Duodenal mucosa (tissue), 2 donors: ENCODE measurements at regions not wholly inside any gene's neighbourhood (a gene's known extent, or its start where the extent isn't known, plus 50 kb on each side); places are given as distances from the start of the nearest gene placed in this dataset.
"Not testable (repeated sequence)": the region's sequence is repeated elsewhere in the genome, so short reads cannot be mapped to it uniquely, and the experiment has no call there.

Experiments used
- H3K27ac ChIP-seq: one replicate; pipeline ENCODE4 v1.7.0; 2013; ENCODE audit warnings: low read depth, low read length
- H3K27me3 ChIP-seq, 2 donors: one replicate each; pipeline ENCODE4 v1.7.0; 2013; ENCODE audit warnings: low read length in 2 of 2, control low read depth in 1 of 2; ENCODE audit not compliant: insufficient read depth in 2 of 2, control insufficient read depth in 1 of 2
- H3K36me3 ChIP-seq, 2 donors: one replicate each; pipeline ENCODE4 v1.7.0; 2013; ENCODE audit warnings: low read length in 2 of 2, control low read depth in 1 of 2; ENCODE audit not compliant: insufficient read depth in 2 of 2, control insufficient read depth in 1 of 2
- H3K4me1 ChIP-seq, 2 donors: one replicate each; pipeline ENCODE4 v1.7.0; 2013; ENCODE audit warnings: low read length in 2 of 2, control low read depth in 1 of 2; ENCODE audit not compliant: insufficient read depth in 2 of 2, control insufficient read depth in 1 of 2
- H3K4me3 ChIP-seq, 2 donors: one replicate each; pipeline ENCODE4 v1.7.0; 2013; ENCODE audit warnings: low read length in 2 of 2, low read depth in 1 of 2
- H3K9ac ChIP-seq, 2 donors: one replicate each; pipeline ENCODE4 v1.7.0; 2013; ENCODE audit warnings: low read length in 2 of 2, low read depth in 1 of 2
- H3K9me3 ChIP-seq, 2 donors: one replicate each; pipeline ENCODE4 v1.7.0; 2013; ENCODE audit warnings: low read length in 2 of 2, control low read depth in 1 of 2; ENCODE audit not compliant: control insufficient read depth in 1 of 2

GRCh38 chr5:92548346-92548745 is 1032.7 kb downstream of the NR2F1-AS1 start:
- Histone ChIP-seq H3K9me3 (no peaks in the 10 kb centered on the region), H3K27ac (no peak overlapping the region), H3K27me3 (no peaks in the 10 kb centered on the region), H3K4me3 (no peak overlapping the region), H3K9ac (no peak overlapping the region), H3K4me1 (no peaks in the 10 kb centered on the region), H3K36me3 (no peaks in the 10 kb centered on the region)

GRCh38 chr5:92544596-92544995 is 1036.4 kb downstream of the NR2F1-AS1 start:
- no peaks in the 10 kb centered on the region for H3K4me1 ChIP-seq
- no peaks in the 10 kb centered on the region for H3K27me3 ChIP-seq
- H3K27ac ChIP-seq: no peak overlapping the region
- no peak overlapping the region for H3K4me3 ChIP-seq
- H3K36me3 ChIP-seq: no peaks in the 10 kb centered on the region
- no peak overlapping the region for H3K9ac ChIP-seq
- H3K9me3 ChIP-seq: no peaks in the 10 kb centered on the region

- H3K36me3 ChIP-seq: no peaks in the 10 kb centered on the region
- H3K9me3 ChIP-seq: no peaks in the 10 kb centered on the region
- H3K9ac ChIP-seq: no peak overlapping the region
- no peak overlapping the region for H3K4me3 ChIP-seq
- H3K27ac ChIP-seq: no peak overlapping the region
- H3K4me1 ChIP-seq: no peaks in the 10 kb centered on the region
- H3K27me3 ChIP-seq: no peaks in the 10 kb centered on the region
Observed at GRCh38 chr5:92544036-92544435, 1037.0 kb downstream of the NR2F1-AS1 start.

- Histone ChIP-seq H3K9me3 (no peaks in the 10 kb centered on the region), H3K36me3 (no peaks in the 10 kb centered on the region), H3K4me3 (no peak overlapping the region), H3K4me1 (no peaks in the 10 kb centered on the region), H3K27ac (no peak overlapping the region), H3K27me3 (no peaks in the 10 kb centered on the region), H3K9ac (no peak overlapping the region)
Observed at GRCh38 chr5:92543201-92543600, 1037.8 kb downstream of the NR2F1-AS1 start.

GRCh38 chr5:92542017-92542416 is 1039.0 kb downstream of the NR2F1-AS1 start:
- H3K27me3 ChIP-seq, H3K9me3 ChIP-seq, H3K36me3 ChIP-seq, H3K27ac ChIP-seq, H3K9ac ChIP-seq, H3K4me3 ChIP-seq, H3K4me1 ChIP-seq: not testable (repeated sequence)

GRCh38 chr5:92527311-92528078 is 1053.5 kb downstream of the NR2F1-AS1 start:
- H3K27me3 ChIP-seq: no peaks in the 10 kb centered on the region
- no peak overlapping the region for H3K9ac ChIP-seq
- no peak overlapping the region for H3K27ac ChIP-seq
- no peaks in the 10 kb centered on the region for H3K9me3 ChIP-seq
- no peaks in the 10 kb centered on the region for H3K4me1 ChIP-seq
- H3K4me3 ChIP-seq: no peak overlapping the region
- no peaks in the 10 kb centered on the region for H3K36me3 ChIP-seq

- Histone ChIP-seq H3K9ac (no peak overlapping the region), H3K4me3 (no peak overlapping the region), H3K27ac (no peak overlapping the region), H3K9me3 (no peaks in the 10 kb centered on the region), H3K27me3 (no peaks in the 10 kb centered on the region), H3K36me3 (no peaks in the 10 kb centered on the region), H3K4me1 (no peaks in the 10 kb centered on the region)
Observed at GRCh38 chr5:92525131-92525530, 1055.9 kb downstream of the NR2F1-AS1 start.

- Histone ChIP-seq H3K9me3 (no peaks in the 10 kb centered on the region), H3K27ac (no peak overlapping the region), H3K4me1 (no peaks in the 10 kb centered on the region), H3K9ac (no peak overlapping the region), H3K36me3 (no peaks in the 10 kb centered on the region), H3K4me3 (no peak overlapping the region), H3K27me3 (no peaks in the 10 kb centered on the region)
Observed at GRCh38 chr5:92519811-92520632, 1061.0 kb downstream of the NR2F1-AS1 start.

- no peak overlapping the region for H3K27ac ChIP-seq
- H3K4me3 ChIP-seq: no peak overlapping the region
- no peaks in the 10 kb centered on the region for H3K27me3 ChIP-seq
- H3K4me1 ChIP-seq: no peaks in the 10 kb centered on the region
- no peak overlapping the region for H3K9ac ChIP-seq
- H3K9me3 ChIP-seq: no peaks in the 10 kb centered on the region
- no peaks in the 10 kb centered on the region for H3K36me3 ChIP-seq
Observed at GRCh38 chr5:92518318-92518904, 1062.6 kb downstream of the NR2F1-AS1 start.

GRCh38 chr5:92514896-92515295 is 1066.1 kb downstream of the NR2F1-AS1 start:
- Histone ChIP-seq H3K4me3 (no peak overlapping the region), H3K36me3 (no peaks in the 10 kb centered on the region), H3K9me3 (peaks cover 6 to 13% of the 10 kb centered on the region in 2 donors), H3K9ac (no peak overlapping the region), H3K27me3 (no peaks in the 10 kb centered on the region), H3K4me1 (no peaks in the 10 kb centered on the region), H3K27ac (no peak overlapping the region)
